ENCODE measurements at regions not wholly inside any gene's neighbourhood (a gene's known extent, or its start where the extent isn't known, plus 50 kb on each side); places are given as distances from the start of the nearest gene placed in this dataset.

- TF ChIP-seq CEBPB (IDR thresholded peaks at IDR 0.05; ENCODE audit: borderline replicate concordance in 1 of 2, low read depth in 2 of 2, low read length in 2 of 2): no peak
Measured at GRCh38 chr14:89563471-89563870, 146.4 kb upstream of the FOXN3 start (continued).

GRCh38 chr14:89551955-89552354, 134.9 kb upstream of the FOXN3 start:
- no peak overlapping the region for H3K27ac ChIP-seq (ENCODE audit: control insufficient read depth, insufficient read depth)
- H3K9ac ChIP-seq (ENCODE audit: control insufficient read depth, insufficient read depth, low read length): no peak overlapping the region
- ChIA-PET POLR2A (no interaction called here), CTCF (no interaction called here), RAD21 (ENCODE audit: unreplicated experiment) (no interaction called here), SMC1A (ENCODE audit: uncharacterized antibody, unreplicated experiment) (interaction anchor here (0.5 kb wide), 1 partner anchor 376 kb away, joined by 3 read pairs; no protein-coding TSS in a partner anchor)
- TF ChIP-seq KLF5 (IDR thresholded peaks at IDR 0.05; ENCODE audit: partially characterized antibody): no peak
- no peak for TF ChIP-seq POU2F2 (IDR thresholded peaks at IDR 0.05; ENCODE audit: borderline replicate concordance, low read depth, low read length)
- TF ChIP-seq TBL1XR1 (IDR thresholded peaks at IDR 0.05; ENCODE audit: low read depth, low read length): no peak
- TF ChIP-seq POLR2AphosphoS2 (IDR thresholded peaks at IDR 0.05; ENCODE audit: low read depth, low read length): no peak
- TF ChIP-seq JUND (IDR thresholded peaks at IDR 0.05; ENCODE audit: low read depth, low read length): no peak
- no peak for TF ChIP-seq RAD21 (IDR thresholded peaks at IDR 0.05; ENCODE audit: insufficient read depth, low read depth, low read length)
- no peak for TF ChIP-seq ZBTB4 (CRISPR knock-in tag; IDR thresholded peaks at IDR 0.05)
- TF ChIP-seq POLR2AphosphoS5 (IDR thresholded peaks at IDR 0.05; ENCODE audit: low read length): no peak
- no peak for TF ChIP-seq SIX5 (IDR thresholded peaks at IDR 0.05; ENCODE audit: low read depth, low read length, severe bottlenecking)
- intact Hi-C loops (cut with micrococcal nuclease; ENCODE audit: unreplicated experiment): no loop called here
- no peaks in the 10 kb centered on the region for H3K79me2 ChIP-seq (ENCODE audit: control insufficient read depth, insufficient read depth, low read length)
- H3K4me3 ChIP-seq: no peak overlapping the region
- no peak overlapping the region for H2AFZ ChIP-seq (ENCODE audit: control insufficient read depth, low read depth, low read length)
- no peaks in the 10 kb centered on the region for H3K4me1 ChIP-seq (ENCODE audit: control insufficient read depth, insufficient read depth, low read length)
- FAIRE-seq: no peak
- in situ Hi-C loops (cut with MboI): no loop called here
- no peaks in the 10 kb centered on the region for H3K9me3 ChIP-seq (replicated peaks; ENCODE audit: control insufficient read depth, insufficient read depth, low read length)
- no peaks in the 10 kb centered on the region for H4K20me1 ChIP-seq (ENCODE audit: control insufficient read depth, insufficient read depth)
- no peak for DNase-seq (ENCODE audit: low read depth, low spot score)
- H3K36me3 ChIP-seq (ENCODE audit: control insufficient read depth in 2 of 2, insufficient read depth in 2 of 2, low read length in 1 of 2): no peaks in the 10 kb centered on the region
- no peak overlapping the region for H3K4me2 ChIP-seq (ENCODE audit: control insufficient read depth, insufficient read depth)
- no peak for ATAC-seq
- no peaks in the 10 kb centered on the region for H3K27me3 ChIP-seq (replicated peaks in 1 of 2; ENCODE audit: control insufficient read depth in 2 of 2, insufficient read depth in 2 of 2, low read length in 1 of 2)
- 95% methylated on average over 7 of the region's 7 CpGs for WGBS (ENCODE audit: insufficient coverage, insufficient replicate concordance, low lambda C conversion rate, missing lambda C conversion rate)
- BruUV-seq (replicated peaks): no TSS peak

All from GM12878 (cell line).